Duodenal mucosa (tissue), 2 donors: ENCODE measurements at regions not wholly inside any gene's neighbourhood (a gene's known extent, or its start where the extent isn't known, plus 50 kb on each side); places are given as distances from the start of the nearest gene placed in this dataset.

Experiments
- H3K27ac ChIP-seq: one replicate; pipeline ENCODE4 v1.7.0; 2013; ENCODE audit warnings: low read depth, low read length
- H3K27me3 ChIP-seq, 2 donors: one replicate each; pipeline ENCODE4 v1.7.0; 2013; ENCODE audit warnings: low read length in 2 of 2, control low read depth in 1 of 2; ENCODE audit not compliant: insufficient read depth in 2 of 2, control insufficient read depth in 1 of 2
- H3K36me3 ChIP-seq, 2 donors: one replicate each; pipeline ENCODE4 v1.7.0; 2013; ENCODE audit warnings: low read length in 2 of 2, control low read depth in 1 of 2; ENCODE audit not compliant: insufficient read depth in 2 of 2, control insufficient read depth in 1 of 2
- H3K4me1 ChIP-seq, 2 donors: one replicate each; pipeline ENCODE4 v1.7.0; 2013; ENCODE audit warnings: low read length in 2 of 2, control low read depth in 1 of 2; ENCODE audit not compliant: insufficient read depth in 2 of 2, control insufficient read depth in 1 of 2
- H3K4me3 ChIP-seq, 2 donors: one replicate each; pipeline ENCODE4 v1.7.0; 2013; ENCODE audit warnings: low read length in 2 of 2, low read depth in 1 of 2
- H3K9ac ChIP-seq, 2 donors: one replicate each; pipeline ENCODE4 v1.7.0; 2013; ENCODE audit warnings: low read length in 2 of 2, low read depth in 1 of 2
- H3K9me3 ChIP-seq, 2 donors: one replicate each; pipeline ENCODE4 v1.7.0; 2013; ENCODE audit warnings: low read length in 2 of 2, control low read depth in 1 of 2; ENCODE audit not compliant: control insufficient read depth in 1 of 2

DNA sequence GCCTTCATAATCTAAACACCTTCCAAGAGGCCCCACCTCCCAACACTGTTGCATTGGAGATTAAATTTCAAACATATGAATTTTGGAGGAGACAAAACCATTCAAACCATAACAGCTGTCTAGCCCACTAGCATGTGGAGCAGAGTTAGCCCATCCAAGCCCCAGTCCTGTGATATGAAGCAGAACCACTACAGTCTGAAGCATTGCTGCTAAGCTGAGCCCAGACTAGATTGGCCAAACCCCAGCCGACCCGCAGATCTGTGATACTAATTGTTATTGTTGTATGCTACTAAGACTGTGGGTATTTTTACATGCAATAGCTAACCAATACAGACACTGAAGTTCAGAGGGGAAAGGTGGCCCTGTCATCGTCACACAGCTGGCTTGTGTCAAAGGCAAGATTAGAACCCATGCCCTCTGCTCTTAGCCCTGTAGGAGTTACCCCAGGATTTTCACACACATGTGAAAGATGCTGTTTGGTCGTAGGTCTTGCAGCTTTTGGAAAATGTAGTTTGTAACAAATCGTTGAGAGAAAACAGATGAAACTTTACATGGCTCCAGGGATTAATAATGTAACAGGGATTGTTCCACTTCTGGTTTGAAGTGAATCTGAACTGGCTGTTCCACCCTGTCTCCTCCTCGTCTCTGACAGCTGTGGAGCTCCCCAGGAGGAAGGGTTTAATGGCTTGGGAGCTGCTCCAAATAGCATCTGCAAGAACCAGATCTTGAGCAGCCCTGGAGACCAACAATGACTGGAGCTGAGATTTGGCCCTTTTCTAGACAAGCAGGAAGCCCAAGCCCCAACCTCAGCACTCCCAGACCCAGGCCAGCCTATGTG is 517.5 kb downstream of the MID1IP1 start:
- no peaks in the 10 kb centered on the region for H3K9me3 ChIP-seq
- no peak overlapping the region for H3K4me3 ChIP-seq
- no peaks in the 10 kb centered on the region for H3K27me3 ChIP-seq
- no peak overlapping the region for H3K27ac ChIP-seq
- H3K9ac ChIP-seq, result no peak overlapping the region
- no peaks in the 10 kb centered on the region for H3K36me3 ChIP-seq
- H3K4me1 ChIP-seq, result peaks cover 0 to under 1% of the 10 kb centered on the region in 2 donors

DNA sequence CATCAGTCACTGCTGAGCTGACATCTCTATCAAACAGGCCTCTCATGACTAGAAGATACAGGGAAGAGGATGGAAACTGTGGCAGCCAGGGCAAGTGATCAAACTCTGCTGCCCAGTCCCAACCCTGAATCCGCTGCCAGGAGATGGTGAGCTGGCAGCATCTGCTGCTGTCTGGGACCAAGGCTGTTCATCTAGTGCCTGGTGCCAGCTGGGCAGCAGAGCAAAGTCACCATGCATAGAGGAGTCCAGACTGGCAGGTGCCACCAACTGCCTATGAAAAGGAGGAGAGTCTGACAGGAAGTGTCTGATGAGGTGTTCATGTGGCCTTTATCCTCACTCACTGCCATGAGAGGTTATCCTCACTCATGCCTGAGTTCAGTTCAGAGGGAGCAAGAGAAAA is 518.9 kb downstream of the MID1IP1 start:
- Histone ChIP-seq H3K27ac (no peak overlapping the region), H3K9ac (no peak overlapping the region), H3K4me3 (no peak overlapping the region), H3K36me3 (no peaks in the 10 kb centered on the region), H3K9me3 (no peaks in the 10 kb centered on the region), H3K27me3 (no peaks in the 10 kb centered on the region), H3K4me1 (no peaks in the 10 kb centered on the region)

DNA sequence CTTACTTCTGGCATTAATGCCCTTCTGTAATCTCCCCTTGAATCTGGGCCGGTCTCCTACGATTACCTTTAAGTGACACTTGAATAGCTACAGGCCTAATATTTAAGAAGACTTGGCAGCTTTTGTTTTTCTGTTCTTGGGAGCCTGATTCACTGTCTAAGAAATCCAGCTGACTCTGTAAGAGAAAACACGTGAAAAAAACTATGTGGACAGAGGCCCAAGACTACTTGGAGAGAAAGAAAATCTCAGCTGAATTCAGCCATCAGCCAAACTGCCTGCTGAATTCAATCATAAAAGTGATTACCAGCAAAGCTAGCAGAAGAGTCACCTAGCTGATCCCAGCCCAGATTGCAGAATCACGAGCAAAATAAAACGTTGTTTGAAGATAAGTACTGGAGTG is 521.2 kb downstream of the MID1IP1 start:
- no peaks in the 10 kb centered on the region for H3K27me3 ChIP-seq
- no peaks in the 10 kb centered on the region for H3K9me3 ChIP-seq
- no peaks in the 10 kb centered on the region for H3K4me1 ChIP-seq
- H3K27ac ChIP-seq, result no peak overlapping the region
- H3K4me3 ChIP-seq, result no peak overlapping the region
- no peaks in the 10 kb centered on the region for H3K36me3 ChIP-seq
- no peak overlapping the region for H3K9ac ChIP-seq

DNA sequence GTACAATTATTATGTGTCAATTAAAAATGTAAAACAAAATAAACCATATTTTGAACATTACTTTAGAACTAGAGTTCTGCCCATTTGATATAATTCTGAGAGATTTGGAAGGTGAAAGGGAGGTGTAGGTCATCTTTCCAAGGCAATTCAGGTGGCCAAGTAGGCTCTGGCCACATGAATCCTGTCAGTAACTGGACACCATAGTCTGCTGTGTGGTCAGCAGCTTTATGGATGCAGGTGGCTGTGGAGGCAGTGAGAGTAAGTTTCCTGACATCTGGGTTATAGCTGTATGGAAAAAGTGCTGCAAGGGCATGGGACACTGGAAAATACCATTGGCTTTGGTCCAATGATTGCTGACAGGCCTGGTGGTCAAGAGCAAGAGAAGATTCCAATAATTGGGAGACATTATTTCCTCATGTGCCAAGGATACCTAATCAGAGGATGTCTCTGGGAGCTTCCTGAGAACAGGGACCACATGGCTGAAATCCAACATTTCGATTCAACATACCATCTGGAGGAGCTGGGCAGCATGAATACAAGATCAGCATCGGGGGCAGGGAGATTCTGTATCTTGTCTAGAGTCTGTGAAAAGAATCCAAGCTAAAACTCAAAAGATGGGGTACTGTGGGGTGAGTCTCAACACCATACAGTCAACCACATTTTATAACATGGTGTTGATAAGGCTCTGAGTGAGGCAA is 523.1 kb downstream of the MID1IP1 start:
- H3K4me3 ChIP-seq, result no peak overlapping the region
- no peaks in the 10 kb centered on the region for H3K36me3 ChIP-seq
- H3K4me1 ChIP-seq, result peaks cover 0 to 6% of the 10 kb centered on the region in 2 donors
- no peaks in the 10 kb centered on the region for H3K27me3 ChIP-seq
- H3K27ac ChIP-seq, result no peak overlapping the region
- no peaks in the 10 kb centered on the region for H3K9me3 ChIP-seq
- H3K9ac ChIP-seq, result no peak overlapping the region

DNA sequence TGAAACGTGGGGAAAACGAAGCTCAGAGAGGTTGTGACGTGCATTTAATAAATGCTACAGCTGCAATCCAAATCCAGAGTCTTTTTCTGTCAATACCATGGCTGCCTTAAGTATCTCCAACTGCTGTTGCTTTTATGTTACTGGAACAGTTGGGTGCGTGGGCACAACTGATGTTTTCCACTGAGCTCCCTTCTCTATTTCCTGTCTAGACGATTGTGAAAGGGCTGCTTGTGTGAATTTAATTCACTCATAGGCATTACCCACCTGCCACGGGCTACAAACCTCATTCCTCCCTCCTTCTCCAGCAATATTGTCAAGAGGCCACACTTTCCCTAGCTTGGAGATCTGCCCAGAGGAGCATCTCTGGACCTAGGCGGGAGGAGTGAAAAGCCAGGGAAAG is 526.0 kb downstream of the MID1IP1 start:
- Histone ChIP-seq H3K4me1 (peaks cover 0 to 6% of the 10 kb centered on the region in 2 donors), H3K27me3 (no peaks in the 10 kb centered on the region), H3K27ac (no peak overlapping the region), H3K4me3 (no peak overlapping the region), H3K36me3 (no peaks in the 10 kb centered on the region), H3K9ac (no peak overlapping the region), H3K9me3 (no peaks in the 10 kb centered on the region)

DNA sequence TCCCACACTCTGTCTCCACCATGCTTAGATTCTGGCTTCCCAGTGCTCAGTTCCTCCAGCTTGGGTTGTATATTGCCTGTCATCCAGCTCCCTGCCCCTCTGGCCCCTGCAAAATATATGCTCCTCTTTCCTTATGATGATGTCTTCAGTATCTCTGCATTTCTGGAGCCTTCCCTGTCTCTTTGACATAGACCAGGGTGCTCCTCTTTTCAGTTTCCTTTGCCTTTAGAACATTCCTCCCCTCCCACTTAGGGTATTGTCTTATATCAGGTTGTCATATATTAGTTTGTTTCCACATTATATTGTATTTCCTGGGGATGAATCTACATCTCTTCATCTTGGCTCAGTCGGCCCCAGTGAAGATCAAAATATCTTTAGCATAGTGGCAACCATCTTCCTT is 526.4 kb downstream of the MID1IP1 start:
- Histone ChIP-seq H3K4me3 (no peak overlapping the region), H3K4me1 (peaks cover 0 to 6% of the 10 kb centered on the region in 2 donors), H3K9me3 (no peaks in the 10 kb centered on the region), H3K27me3 (no peaks in the 10 kb centered on the region), H3K36me3 (no peaks in the 10 kb centered on the region), H3K9ac (no peak overlapping the region), H3K27ac (no peak overlapping the region)

DNA sequence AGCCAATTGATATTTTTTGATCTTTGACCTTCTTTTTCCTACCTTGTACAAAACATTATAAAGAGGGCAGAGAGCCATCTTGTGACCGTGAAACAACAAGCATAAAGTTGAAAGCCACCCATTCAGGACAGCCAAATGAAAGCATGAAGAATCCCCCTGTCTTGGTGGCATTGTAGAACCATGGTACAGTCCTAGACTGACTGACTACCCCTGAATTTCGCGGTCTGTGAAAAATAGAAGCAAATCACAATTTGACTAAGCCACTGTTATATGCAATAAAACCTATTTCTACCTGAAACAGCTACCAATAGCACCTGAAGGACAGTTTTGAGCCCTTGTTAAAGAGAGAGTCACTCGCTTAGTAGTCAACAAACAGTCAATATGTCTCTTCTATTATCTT is 527.4 kb downstream of the MID1IP1 start:
- H3K9ac ChIP-seq, result no peak overlapping the region
- H3K4me3 ChIP-seq, result no peak overlapping the region
- H3K9me3 ChIP-seq, result no peaks in the 10 kb centered on the region
- no peak overlapping the region for H3K27ac ChIP-seq
- no peaks in the 10 kb centered on the region for H3K27me3 ChIP-seq
- no peaks in the 10 kb centered on the region for H3K36me3 ChIP-seq
- peaks cover 0 to 6% of the 10 kb centered on the region in 2 donors for H3K4me1 ChIP-seq

DNA sequence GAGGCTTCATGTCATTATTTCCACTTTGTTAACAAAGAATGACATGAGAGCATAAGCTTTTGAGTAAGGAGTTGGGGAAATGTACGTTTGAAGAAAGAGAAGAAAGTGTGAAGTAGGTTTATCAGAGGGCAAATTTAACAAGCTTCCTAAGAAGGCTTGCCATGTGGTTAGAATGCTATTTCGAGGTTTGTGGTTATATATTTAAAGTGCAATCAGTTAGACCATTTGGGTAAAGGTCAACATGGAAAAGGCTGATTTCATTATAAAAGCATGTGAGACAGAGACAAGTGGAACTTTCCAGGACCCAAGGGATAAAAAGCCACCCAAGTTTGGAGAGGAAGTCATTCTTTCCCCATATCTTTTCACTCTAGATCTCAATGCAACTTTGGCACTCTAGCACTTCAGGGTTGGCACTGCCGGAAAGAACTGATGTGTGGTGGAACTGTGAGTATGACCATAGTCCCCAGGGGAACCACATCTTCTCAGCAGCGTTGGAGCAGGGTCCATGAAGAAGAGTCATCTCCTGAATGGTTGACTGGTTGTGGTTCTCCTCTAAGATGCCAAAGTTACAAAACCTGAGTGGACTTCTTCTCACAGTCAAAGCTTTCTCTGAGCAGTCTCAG is 529.9 kb downstream of the MID1IP1 start:
- Histone ChIP-seq H3K9me3 (no peaks in the 10 kb centered on the region), H3K36me3 (no peaks in the 10 kb centered on the region), H3K9ac (no peak overlapping the region), H3K4me1 (peaks cover 10 to 16% of the 10 kb centered on the region in 2 donors), H3K27me3 (no peaks in the 10 kb centered on the region), H3K4me3 (no peak overlapping the region), H3K27ac (no peak overlapping the region)

DNA sequence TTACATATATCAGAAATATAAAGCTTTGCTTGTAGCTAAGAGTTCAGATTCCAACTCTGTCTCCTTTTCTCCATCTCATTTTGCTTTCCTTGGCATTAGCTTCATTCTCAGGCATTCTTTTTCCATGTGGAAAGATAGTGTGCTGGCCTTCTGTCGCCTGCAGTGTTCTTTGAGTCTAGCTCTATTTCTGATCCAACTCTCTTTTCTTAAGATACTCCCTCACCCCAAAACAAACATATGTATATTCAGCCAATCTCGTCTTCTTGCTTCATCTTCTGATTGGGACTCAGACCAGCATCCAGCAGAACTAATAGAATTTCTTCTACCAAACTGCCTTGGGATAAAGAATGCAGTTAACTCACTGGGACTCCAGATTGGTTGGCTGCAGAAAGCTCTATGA is 532.2 kb downstream of the MID1IP1 start:
- Histone ChIP-seq H3K9me3 (no peaks in the 10 kb centered on the region), H3K4me3 (no peak overlapping the region), H3K9ac (no peak overlapping the region), H3K4me1 (peaks cover 17 to 25% of the 10 kb centered on the region in 2 donors), H3K36me3 (no peaks in the 10 kb centered on the region), H3K27me3 (no peaks in the 10 kb centered on the region), H3K27ac (no peak overlapping the region)
